GM21717 (cell line): ENCODE measurements at regions not wholly inside any gene's neighbourhood (a gene's known extent, or its start where the extent isn't known, plus 50 kb on each side); places are given as distances from the start of the nearest gene placed in this dataset.
"Not testable (repeated sequence)": the region's sequence is repeated elsewhere in the genome, so short reads cannot be mapped to it uniquely, and the experiment has no call there.

Experiments
- ATAC-seq: cut with Tn5 transposase; IDR thresholded peaks from one replicate; pipeline ENCODE4 v1.9.1; 2021; ENCODE audit warnings: mild to moderate bottlenecking, moderate library complexity; ENCODE audit not compliant: unreplicated experiment

GRCh38 chrX:3881255-3881895 is 167.9 kb upstream of the PRKX start:
- peak; percentile 48 for ATAC-seq

- ATAC-seq, result not testable (repeated sequence)
Measured at GRCh38 chrX:3876393-3876792, 162.9 kb upstream of the PRKX start.

GRCh38 chrX:3875638-3876037 is 162.2 kb upstream of the PRKX start:
- not testable (repeated sequence) for ATAC-seq

GRCh38 chrX:3872226-3872879 is 158.9 kb upstream of the PRKX start:
- ATAC-seq, result not testable (repeated sequence)

GRCh38 chrX:3867067-3867831 is 153.8 kb upstream of the PRKX start:
- ATAC-seq, result not testable (repeated sequence)

GRCh38 chrX:3858332-3858731 is 144.9 kb upstream of the PRKX start:
- not testable (repeated sequence) for ATAC-seq

GRCh38 chrX:3843522-3844145 is 130.2 kb upstream of the PRKX start:
- peak; percentile 93 for ATAC-seq

- peak; percentile 91 for ATAC-seq
Measured at GRCh38 chrX:3842822-3843521, 129.5 kb upstream of the PRKX start.

GRCh38 chrX:3838754-3839153 is 125.3 kb upstream of the PRKX start:
- ATAC-seq, result not testable (repeated sequence)

GRCh38 chrX:3837958-3838643 is 124.7 kb upstream of the PRKX start:
- not testable (repeated sequence) for ATAC-seq

GRCh38 chrX:3837211-3837610 is 123.8 kb upstream of the PRKX start:
- not testable (repeated sequence) for ATAC-seq

GRCh38 chrX:3833761-3834542 is 120.5 kb upstream of the PRKX start:
- ATAC-seq, result not testable (repeated sequence)

GRCh38 chrX:3830020-3830419 is 116.6 kb upstream of the PRKX start:
- ATAC-seq, result not testable (repeated sequence)

GRCh38 chrX:3829041-3829531 is 115.6 kb upstream of the PRKX start:
- not testable (repeated sequence) for ATAC-seq

GRCh38 chrX:3828378-3829040 is 115.1 kb upstream of the PRKX start:
- not testable (repeated sequence) for ATAC-seq

- not testable (repeated sequence) for ATAC-seq
Measured at GRCh38 chrX:3824008-3824407, 110.6 kb upstream of the PRKX start.

GRCh38 chrX:3820167-3820566 is 106.7 kb upstream of the PRKX start:
- no peak for ATAC-seq

GRCh38 chrX:3817480-3817879 is 104.0 kb upstream of the PRKX start:
- ATAC-seq, result not testable (repeated sequence)
